Gastrocnemius medialis (tissue), 4 donors: ENCODE measurements at regions not wholly inside any gene's neighbourhood (a gene's known extent, or its start where the extent isn't known, plus 50 kb on each side); places are given as distances from the start of the nearest gene placed in this dataset.

Source experiments
- ATAC-seq, 2 donors: fragments of 150-250 bp; one replicate each; pipeline ENCODE4 v1.9.1; 2016
- DNase-seq, 2 donors: peaks; one replicate each; pipeline ENCODE4 v3.0.0-alpha.2; 2019
- H3K27ac ChIP-seq, 4 donors: fragments of 200-600 bp; sonication (generic); 1 replicate in 1 of 4; 2 replicates in 3 of 4; pipeline ENCODE4 v1.5.1; 2016 to 2018; ENCODE audit warnings: mild to moderate bottlenecking in 2 of 4, moderate library complexity in 1 of 4
- H3K27me3 ChIP-seq, 3 donors: fragments of 200-600 bp; sonication (generic) in 2 of 3; 1 replicate in 1 of 3; 2 replicates in 2 of 3; pipeline versions ENCODE4 v1.5.1 to v1.6.0; 2016 to 2019; ENCODE audit warnings: mild to moderate bottlenecking in 1 of 3, moderate library complexity in 1 of 3
- H3K36me3 ChIP-seq, 2 donors: fragments of 200-600 bp; sonication (generic) in 1 of 2; one replicate each; pipeline ENCODE4 v1.5.1; 2017 to 2018
- H3K4me1 ChIP-seq, 2 donors: fragments of 200-600 bp; sonication (generic) in 1 of 2; one replicate each; pipeline ENCODE4 v1.5.1; 2016 to 2017; ENCODE audit warnings: mild to moderate bottlenecking in 2 of 2
- H3K4me3 ChIP-seq, 4 donors: fragments of 200-600 bp; sonication (generic) in 3 of 4; 1 replicate in 1 of 4; 2 replicates in 3 of 4; pipeline ENCODE4 v1.5.1; 2016 to 2019; ENCODE audit warnings: mild to moderate bottlenecking in 2 of 4
- H3K9me3 ChIP-seq, 3 donors: fragments of 200-600 bp; sonication (generic) in 2 of 3; 1 replicate in 1 of 3; 2 replicates in 2 of 3; pipeline ENCODE4 v1.5.1; 2016 to 2019
- POLR2A ChIP-seq, 2 donors: fragments of 450-650 bp; IDR thresholded peaks; one replicate each; pipeline ENCODE4 v1.6.1; 2017; ENCODE audit warnings: antibody characterized with exemption in 2 of 2, mild to moderate bottlenecking in 2 of 2, moderate library complexity in 2 of 2
- in situ Hi-C, 4 donors: fragments of 200-750 bp; cut with MboI; loops; one replicate each; pipeline versions ENCODE4 v1.15.0 to v1.8.0; 2017; ENCODE audit warnings: low sequenced_read_pairs in 4 of 4
- intact Hi-C: fragments of 100-400 bp; cut with DNase I; formaldehyde crosslinking; loops from one replicate; pipeline ENCODE4 v1.15.1; 2023; ENCODE audit warnings: low total_unique reads
- TF ChIP-seq, protein P1 (sequence below), 5 experiments: fragments of 450-650 bp in 3 of 5; fragments of 200-600 bp in 2 of 5; sonication (generic) in 2 of 5; IDR thresholded peaks in 4 of 5; conservative IDR thresholded peaks in 1 of 5; 1 replicate in 4 of 5; 2 replicates in 1 of 5; pipeline ENCODE4 v1.5.1; 2016 to 2019; ENCODE audit warnings: antibody characterized with exemption in 5 of 5, mild to moderate bottlenecking in 3 of 5, moderate library complexity in 3 of 5

DNA sequence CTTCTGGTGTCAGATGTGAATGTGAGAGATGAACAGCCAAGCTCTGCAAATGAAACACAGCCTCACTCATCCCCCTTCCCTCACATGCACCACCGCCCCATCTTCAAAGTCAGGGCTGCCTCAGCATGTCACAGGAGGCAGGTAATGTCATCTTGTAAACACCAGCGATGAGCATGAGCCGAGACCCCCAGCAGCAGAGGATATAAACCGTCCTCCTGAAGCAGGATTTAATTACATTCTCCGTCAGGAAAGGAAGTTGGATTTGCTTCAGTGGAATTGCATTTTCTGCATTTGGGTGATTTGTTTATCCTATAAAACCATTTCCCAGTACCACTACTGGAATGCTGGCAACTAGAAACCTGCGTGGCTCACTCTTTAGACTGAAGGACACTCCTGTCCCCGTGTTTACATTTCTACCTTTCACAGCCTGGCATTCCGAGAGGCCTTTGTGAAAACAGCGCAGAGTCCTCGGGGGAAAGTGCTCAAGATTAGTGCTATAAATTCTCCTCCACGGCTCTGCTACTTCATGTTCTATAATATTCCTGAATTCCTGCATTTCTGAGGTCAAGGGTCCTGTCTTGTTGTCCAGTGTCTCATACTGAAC is 619.2 kb downstream of the IRS1 start:
- ATAC-seq, result no peak
- Histone ChIP-seq H3K4me3 (no peak overlapping the region), H3K27me3 (no peaks in the 10 kb centered on the region), H3K4me1 (peaks cover 11 to 14% of the 10 kb centered on the region in 2 donors), H3K36me3 (no peaks in the 10 kb centered on the region), H3K27ac (no peak overlapping the region), H3K9me3 (no peaks in the 10 kb centered on the region)
- intact Hi-C loops (no loop called here), in situ Hi-C loops (no loop called here)
- no peak for DNase-seq
- TF ChIP-seq, protein P1, sequence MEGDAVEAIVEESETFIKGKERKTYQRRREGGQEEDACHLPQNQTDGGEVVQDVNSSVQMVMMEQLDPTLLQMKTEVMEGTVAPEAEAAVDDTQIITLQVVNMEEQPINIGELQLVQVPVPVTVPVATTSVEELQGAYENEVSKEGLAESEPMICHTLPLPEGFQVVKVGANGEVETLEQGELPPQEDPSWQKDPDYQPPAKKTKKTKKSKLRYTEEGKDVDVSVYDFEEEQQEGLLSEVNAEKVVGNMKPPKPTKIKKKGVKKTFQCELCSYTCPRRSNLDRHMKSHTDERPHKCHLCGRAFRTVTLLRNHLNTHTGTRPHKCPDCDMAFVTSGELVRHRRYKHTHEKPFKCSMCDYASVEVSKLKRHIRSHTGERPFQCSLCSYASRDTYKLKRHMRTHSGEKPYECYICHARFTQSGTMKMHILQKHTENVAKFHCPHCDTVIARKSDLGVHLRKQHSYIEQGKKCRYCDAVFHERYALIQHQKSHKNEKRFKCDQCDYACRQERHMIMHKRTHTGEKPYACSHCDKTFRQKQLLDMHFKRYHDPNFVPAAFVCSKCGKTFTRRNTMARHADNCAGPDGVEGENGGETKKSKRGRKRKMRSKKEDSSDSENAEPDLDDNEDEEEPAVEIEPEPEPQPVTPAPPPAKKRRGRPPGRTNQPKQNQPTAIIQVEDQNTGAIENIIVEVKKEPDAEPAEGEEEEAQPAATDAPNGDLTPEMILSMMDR (IDR thresholded peaks at IDR 0.05 in 4 of 5, conservative IDR thresholded peaks at IDR 0.05 in 1 of 5), result no peak
- TF ChIP-seq POLR2A (IDR thresholded peaks at IDR 0.05), result no peak

DNA sequence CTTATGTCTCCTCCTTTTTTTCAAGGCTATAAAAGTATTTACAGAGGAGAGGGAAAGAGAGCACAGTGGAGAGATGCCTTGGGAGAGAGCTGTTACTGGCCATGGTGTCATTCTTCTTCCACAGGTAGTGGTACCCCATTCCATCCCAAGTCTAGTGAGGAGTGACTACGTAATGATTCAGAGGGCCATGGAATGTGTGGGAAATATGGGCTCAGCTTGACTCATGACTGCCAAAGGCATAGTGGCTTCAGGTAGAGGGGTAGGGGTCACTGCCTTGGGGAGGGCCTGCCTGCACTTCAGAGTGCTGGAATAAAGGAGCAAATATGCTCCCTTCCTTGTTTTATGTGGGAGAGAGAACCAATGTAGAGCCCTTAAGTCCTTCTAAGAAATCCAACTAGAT is 620.6 kb downstream of the IRS1 start:
- no peaks in the 10 kb centered on the region for H3K4me1 ChIP-seq
- TF ChIP-seq, protein P1 (IDR thresholded peaks at IDR 0.05 in 4 of 5, conservative IDR thresholded peaks at IDR 0.05 in 1 of 5), result no peak
- TF ChIP-seq POLR2A (IDR thresholded peaks at IDR 0.05), result no peak
- no peak overlapping the region for H3K4me3 ChIP-seq
- in situ Hi-C loops (no loop called here), intact Hi-C loops (no loop called here)
- ATAC-seq (no peak), DNase-seq (no peak)
- H3K27me3 ChIP-seq, result no peaks in the 10 kb centered on the region
- H3K9me3 ChIP-seq, result no peaks in the 10 kb centered on the region
- H3K27ac ChIP-seq, result no peak overlapping the region
- H3K36me3 ChIP-seq, result no peaks in the 10 kb centered on the region

DNA sequence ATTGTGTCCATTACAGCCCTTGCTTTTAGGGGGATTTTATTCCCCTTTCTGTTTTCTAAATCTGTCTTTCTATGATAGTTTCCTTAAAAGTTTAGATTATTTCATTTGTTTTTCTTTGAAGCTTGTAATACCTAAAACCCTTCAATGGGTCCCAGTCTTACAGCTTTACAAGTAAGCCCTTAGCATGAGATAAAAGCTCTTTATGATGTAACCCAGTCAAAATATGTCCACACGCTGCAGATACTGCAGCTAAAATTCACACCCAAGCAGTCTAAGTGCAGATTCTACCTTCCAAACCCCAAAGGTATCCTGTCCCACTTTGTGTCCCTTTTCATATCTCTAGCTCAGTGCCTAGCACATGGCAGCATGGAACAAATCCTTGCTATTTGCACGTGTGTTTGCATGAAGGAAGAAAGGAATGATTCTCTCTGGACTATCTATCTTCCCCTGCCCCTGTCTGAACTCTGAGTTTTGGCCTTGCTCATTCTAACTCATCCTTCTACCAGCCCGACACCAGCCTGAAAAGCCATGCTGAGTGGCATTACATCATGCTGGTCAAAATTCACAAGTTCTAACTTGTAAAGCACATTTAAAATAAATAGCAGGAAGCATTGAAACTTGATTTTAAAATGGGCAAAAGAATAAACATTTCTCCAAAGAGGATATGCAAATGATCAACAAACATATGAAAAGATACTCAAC is 623.2 kb downstream of the IRS1 start:
- intact Hi-C loops (no loop called here), in situ Hi-C loops (no loop called here)
- no peaks in the 10 kb centered on the region for H3K4me1 ChIP-seq
- H3K36me3 ChIP-seq, result no peaks in the 10 kb centered on the region
- H3K27ac ChIP-seq, result no peak overlapping the region
- H3K4me3 ChIP-seq, result no peak overlapping the region
- H3K27me3 ChIP-seq, result no peaks in the 10 kb centered on the region
- DNase-seq (no peak), ATAC-seq (no peak)
- no peaks in the 10 kb centered on the region for H3K9me3 ChIP-seq
- no peak for TF ChIP-seq POLR2A (IDR thresholded peaks at IDR 0.05)
- TF ChIP-seq, protein P1 (IDR thresholded peaks at IDR 0.05 in 4 of 5, conservative IDR thresholded peaks at IDR 0.05 in 1 of 5), result no peak

DNA sequence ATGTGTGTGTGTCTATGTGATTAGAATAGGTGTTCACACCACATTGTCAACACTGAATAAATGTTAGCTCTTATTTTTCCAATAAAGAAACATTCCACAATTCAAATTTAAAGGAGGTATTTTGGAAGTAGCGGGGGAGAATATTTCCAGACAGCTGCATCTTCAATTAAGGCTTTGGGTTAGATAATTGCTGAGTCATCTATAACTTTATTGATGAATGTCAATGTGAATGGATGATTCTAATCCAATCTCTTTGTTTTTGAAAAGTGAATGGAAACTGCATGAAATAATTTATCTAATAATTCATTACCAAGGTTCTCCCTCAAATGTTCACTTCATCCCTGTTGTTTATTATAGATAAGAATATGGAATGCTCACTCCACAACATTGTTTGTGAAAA is 625.2 kb downstream of the IRS1 start:
- no peaks in the 10 kb centered on the region for H3K36me3 ChIP-seq
- no peak overlapping the region for H3K4me3 ChIP-seq
- H3K27me3 ChIP-seq, result no peaks in the 10 kb centered on the region
- in situ Hi-C loops, result no loop called here
- intact Hi-C loops, result no loop called here
- no peak overlapping the region for H3K27ac ChIP-seq
- H3K4me1 ChIP-seq, result no peaks in the 10 kb centered on the region
- ATAC-seq, result no peak
- no peaks in the 10 kb centered on the region for H3K9me3 ChIP-seq
- no peak for TF ChIP-seq POLR2A (IDR thresholded peaks at IDR 0.05)
- TF ChIP-seq, protein P1 (IDR thresholded peaks at IDR 0.05 in 4 of 5, conservative IDR thresholded peaks at IDR 0.05 in 1 of 5), result no peak
- no peak for DNase-seq
